ENCODE measurements at regions not wholly inside any gene's neighbourhood (a gene's known extent, or its start where the extent isn't known, plus 50 kb on each side); places are given as distances from the start of the nearest gene placed in this dataset.
"Not testable (repeated sequence)": the region's sequence is repeated elsewhere in the genome, so short reads cannot be mapped to it uniquely, and the experiment has no call there.

DNA sequence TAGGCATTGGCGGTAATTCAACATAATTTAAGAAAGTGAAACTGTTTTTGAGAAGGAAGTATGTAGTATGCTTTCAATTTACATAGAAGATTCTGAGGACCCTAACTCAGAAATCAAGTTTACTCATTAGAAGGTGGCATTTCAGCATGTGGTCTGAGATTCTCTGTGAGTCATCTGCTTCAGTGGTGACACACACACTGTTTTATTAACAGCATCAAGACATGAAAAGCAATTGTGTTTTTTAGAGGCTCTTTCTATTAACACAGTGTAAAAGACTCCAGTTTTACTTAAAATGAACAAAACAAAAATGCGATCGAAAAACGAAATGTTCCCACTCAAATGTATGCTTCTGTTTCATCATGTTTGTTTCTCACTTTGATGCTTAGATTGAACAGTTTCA is 802.1 kb upstream of the SLITRK6 start:
- H3K9me3 ChIP-seq, result peaks cover 0 to 3% (median 0%) of the 10 kb centered on the region in 11 donors
- TF ChIP-seq, protein P1, sequence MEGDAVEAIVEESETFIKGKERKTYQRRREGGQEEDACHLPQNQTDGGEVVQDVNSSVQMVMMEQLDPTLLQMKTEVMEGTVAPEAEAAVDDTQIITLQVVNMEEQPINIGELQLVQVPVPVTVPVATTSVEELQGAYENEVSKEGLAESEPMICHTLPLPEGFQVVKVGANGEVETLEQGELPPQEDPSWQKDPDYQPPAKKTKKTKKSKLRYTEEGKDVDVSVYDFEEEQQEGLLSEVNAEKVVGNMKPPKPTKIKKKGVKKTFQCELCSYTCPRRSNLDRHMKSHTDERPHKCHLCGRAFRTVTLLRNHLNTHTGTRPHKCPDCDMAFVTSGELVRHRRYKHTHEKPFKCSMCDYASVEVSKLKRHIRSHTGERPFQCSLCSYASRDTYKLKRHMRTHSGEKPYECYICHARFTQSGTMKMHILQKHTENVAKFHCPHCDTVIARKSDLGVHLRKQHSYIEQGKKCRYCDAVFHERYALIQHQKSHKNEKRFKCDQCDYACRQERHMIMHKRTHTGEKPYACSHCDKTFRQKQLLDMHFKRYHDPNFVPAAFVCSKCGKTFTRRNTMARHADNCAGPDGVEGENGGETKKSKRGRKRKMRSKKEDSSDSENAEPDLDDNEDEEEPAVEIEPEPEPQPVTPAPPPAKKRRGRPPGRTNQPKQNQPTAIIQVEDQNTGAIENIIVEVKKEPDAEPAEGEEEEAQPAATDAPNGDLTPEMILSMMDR (IDR thresholded peaks at IDR 0.05), result no peak
- H3K4me1 ChIP-seq, result no peaks in the 10 kb centered on the region
- H3K4me3 ChIP-seq, result no peak overlapping the region
- H3K36me3 ChIP-seq, result no peaks in the 10 kb centered on the region
- intact Hi-C loops (cut with DNase I), result no loop called here
- no peak for DNase-seq
- whole genome bisulfite sequencing, 2 donors, result 87 to 93% methylated on average over 4 of the region's 4 CpGs
- H3K27me3 ChIP-seq, result no peaks in the 10 kb centered on the region
- H3K27ac ChIP-seq, result no peak overlapping the region
- ATAC-seq, result no peak

DNA sequence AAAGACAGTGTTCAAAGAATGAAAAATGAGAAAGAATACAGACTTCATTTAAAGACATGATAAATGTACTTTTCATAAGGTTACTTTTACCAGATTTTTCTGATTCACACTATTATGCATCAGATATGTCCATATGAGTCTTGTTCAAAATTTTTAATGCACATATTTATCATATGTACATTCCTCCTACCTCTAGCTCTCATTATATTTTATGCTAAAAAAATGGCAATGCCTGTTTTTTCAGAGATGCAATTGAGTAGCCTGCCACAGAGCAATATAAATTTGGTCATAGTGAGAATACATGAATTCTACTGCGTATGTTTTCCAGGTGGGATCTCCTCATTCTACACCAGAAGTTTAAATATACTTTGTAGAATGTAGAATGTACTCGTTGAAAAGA is 807.0 kb upstream of the SLITRK6 start:
- intact Hi-C loops (cut with DNase I), result no loop called here
- 62 to 69% methylated on average over 2 of the region's 2 CpGs for WGBS, 2 donors
- H3K4me1 ChIP-seq, result no peaks in the 10 kb centered on the region
- H3K4me3 ChIP-seq, result no peak overlapping the region
- peaks cover 0 to 28% (median 0%) of the 10 kb centered on the region in 11 donors for H3K9me3 ChIP-seq
- DNase-seq (no peak), ATAC-seq (no peak)
- no peaks in the 10 kb centered on the region for H3K36me3 ChIP-seq
- H3K27ac ChIP-seq, result no peak overlapping the region
- TF ChIP-seq, protein P1 (IDR thresholded peaks at IDR 0.05), result no peak
- H3K27me3 ChIP-seq, result no peaks in the 10 kb centered on the region

DNA sequence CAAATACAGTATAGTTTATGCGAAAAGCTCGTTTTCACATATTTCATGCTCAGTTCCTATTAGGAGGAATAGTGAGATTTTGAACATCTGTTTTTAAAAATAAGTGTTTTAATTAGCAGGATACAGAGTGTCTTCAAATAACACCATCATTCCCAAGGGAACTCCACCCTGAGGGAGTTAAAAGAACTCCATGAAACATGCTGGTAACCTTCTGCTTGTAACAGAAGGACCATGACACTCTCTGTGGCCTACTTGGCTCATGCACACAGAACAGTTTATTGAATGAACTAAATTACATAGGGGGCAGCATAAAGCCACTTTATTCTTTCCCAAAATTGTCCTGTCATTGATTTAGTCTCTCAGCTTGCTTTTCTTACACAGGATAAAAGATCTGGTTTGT is 809.5 kb upstream of the SLITRK6 start:
- intact Hi-C loops (cut with DNase I), result no loop called here
- 68 to 86% methylated on average over 2 of the region's 2 CpGs for WGBS, 2 donors
- ATAC-seq (no peak), DNase-seq (no peak)
- Histone ChIP-seq H3K4me1 (no peaks in the 10 kb centered on the region), H3K36me3 (no peaks in the 10 kb centered on the region), H3K27ac (no peak overlapping the region), H3K4me3 (no peak overlapping the region), H3K27me3 (no peaks in the 10 kb centered on the region), H3K9me3 (peaks cover 0 to 39% (median 0%) of the 10 kb centered on the region in 11 donors)
- TF ChIP-seq, protein P1 (IDR thresholded peaks at IDR 0.05), result no peak

DNA sequence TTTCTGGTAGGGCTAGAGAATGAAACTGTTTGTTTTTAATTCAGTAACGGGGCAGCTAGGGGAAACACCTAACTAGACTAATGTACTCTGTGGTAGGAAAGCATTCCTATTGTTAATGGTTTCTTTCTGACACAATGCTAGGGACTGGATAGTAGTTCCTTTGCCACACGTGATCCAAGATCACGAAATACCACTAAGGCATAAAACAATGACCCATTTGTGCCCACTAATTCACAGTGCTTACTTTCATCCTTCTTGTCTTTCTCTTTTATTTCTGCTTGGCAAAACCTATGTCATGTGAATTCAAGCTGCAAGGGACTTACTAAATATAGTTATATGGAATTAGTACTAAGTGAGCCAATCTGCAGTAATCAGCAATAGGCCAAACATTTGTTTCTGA is 834.1 kb upstream of the SLITRK6 start:
- TF ChIP-seq, protein P1 (IDR thresholded peaks at IDR 0.05), result no peak
- Histone ChIP-seq H3K36me3 (no peaks in the 10 kb centered on the region), H3K4me1 (no peaks in the 10 kb centered on the region), H3K27me3 (no peaks in the 10 kb centered on the region), H3K27ac (no peak overlapping the region), H3K9me3 (peaks cover 0 to 6% (median 0%) of the 10 kb centered on the region in 11 donors), H3K4me3 (no peak overlapping the region)
- WGBS, 2 donors, result 70 to 73% methylated on average over 3 of the region's 3 CpGs
- ATAC-seq (no peak), DNase-seq (no peak)
- intact Hi-C loops (cut with DNase I), result no loop called here

DNA sequence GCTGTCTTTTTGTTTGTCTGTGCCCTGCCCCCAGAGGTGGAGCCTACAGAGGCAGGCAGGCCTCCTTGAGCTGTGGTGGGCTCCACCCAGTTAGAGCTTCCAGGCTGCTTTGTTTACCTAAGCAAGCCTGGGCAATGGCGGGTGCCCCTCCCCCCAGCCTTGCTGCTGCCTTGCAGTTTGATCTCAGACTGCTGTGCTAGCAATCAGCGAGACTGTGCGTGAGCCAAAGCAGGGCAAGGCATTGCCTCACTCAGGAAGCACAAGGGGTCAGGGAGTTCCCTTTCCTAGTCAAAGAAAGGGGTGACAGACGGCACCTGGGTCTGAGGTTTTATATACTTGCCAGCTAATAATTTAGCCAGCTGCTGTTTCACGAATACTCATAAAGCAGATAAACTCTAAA is 852.0 kb upstream of the SLITRK6 start:
- ATAC-seq; H3K4me1 ChIP-seq; DNase-seq; H3K4me3 ChIP-seq; intact Hi-C loops (cut with DNase I); H3K36me3 ChIP-seq; H3K27ac ChIP-seq; H3K27me3 ChIP-seq: not testable (repeated sequence)
- 48 to 60% methylated on average over 5 of the region's 5 CpGs for WGBS, 2 donors
- peaks cover 0 to 12% (median 0%) of the 10 kb centered on the region in 11 donors for H3K9me3 ChIP-seq
